HG02943 (cell line): ENCODE measurements at regions not wholly inside any gene's neighbourhood (a gene's known extent, or its start where the extent isn't known, plus 50 kb on each side); places are given as distances from the start of the nearest gene placed in this dataset.
A peak's percentile ranks its signal among the peaks of the same experiment; 100 is the strongest.

Experiments
- ATAC-seq: cut with Tn5 transposase; IDR thresholded peaks from one replicate; pipeline ENCODE4 v1.9.1; 2021; ENCODE audit warnings: mild to moderate bottlenecking, low read depth, moderate library complexity; ENCODE audit not compliant: unreplicated experiment

DNA sequence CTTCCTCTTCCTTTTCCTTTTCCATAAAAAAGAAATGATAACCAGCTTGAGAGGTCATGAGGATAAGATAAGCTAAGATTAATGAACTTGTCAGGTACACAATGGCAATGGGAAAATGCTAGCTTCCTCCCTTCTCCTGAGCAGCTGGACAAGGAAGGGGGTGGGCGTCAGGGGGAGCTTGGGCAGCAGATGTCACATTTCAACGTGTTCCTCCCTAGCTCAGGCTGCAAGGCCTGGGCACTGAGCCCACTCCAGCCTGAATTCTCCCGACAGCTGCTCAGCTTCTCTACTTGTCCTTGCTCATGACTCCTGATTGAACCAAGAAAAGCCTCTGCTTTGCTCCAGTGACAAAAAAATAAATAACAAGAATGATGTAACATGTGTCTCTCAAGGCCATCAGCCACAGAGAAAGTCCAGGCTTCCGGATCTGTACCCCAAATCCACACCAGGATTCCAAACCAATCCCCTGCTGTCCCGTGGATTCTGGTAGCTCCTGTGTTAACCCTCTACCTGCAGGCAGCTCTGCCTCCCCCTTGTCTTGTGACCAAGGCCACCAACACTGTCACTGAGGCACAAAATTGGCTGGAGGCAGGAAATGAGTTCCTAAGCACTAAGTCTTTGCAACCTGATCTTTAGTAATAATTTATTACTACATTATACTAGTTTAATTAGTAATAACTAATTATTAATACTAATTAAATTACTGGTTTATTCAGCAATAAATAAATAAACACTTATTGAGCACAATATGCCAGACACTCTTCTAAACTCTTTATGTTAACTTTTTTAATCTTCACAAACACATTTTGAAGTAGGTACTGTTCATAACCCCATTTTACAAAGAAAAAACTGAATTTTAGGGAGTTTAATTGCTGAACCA is 146.5 kb downstream of the CCDC34 start:
- no peak for ATAC-seq

GRCh38 chr11:27215471-27216269 is 147.3 kb downstream of the CCDC34 start:
- no peak for ATAC-seq

GRCh38 chr11:27214713-27215112 is 148.3 kb downstream of the CCDC34 start:
- ATAC-seq = no peak

- no peak for ATAC-seq
Measured at GRCh38 chr11:27213232-27213660, 149.8 kb downstream of the CCDC34 start.

GRCh38 chr11:27212248-27212780 is 150.7 kb downstream of the CCDC34 start:
- ATAC-seq = peak; percentile 59

DNA sequence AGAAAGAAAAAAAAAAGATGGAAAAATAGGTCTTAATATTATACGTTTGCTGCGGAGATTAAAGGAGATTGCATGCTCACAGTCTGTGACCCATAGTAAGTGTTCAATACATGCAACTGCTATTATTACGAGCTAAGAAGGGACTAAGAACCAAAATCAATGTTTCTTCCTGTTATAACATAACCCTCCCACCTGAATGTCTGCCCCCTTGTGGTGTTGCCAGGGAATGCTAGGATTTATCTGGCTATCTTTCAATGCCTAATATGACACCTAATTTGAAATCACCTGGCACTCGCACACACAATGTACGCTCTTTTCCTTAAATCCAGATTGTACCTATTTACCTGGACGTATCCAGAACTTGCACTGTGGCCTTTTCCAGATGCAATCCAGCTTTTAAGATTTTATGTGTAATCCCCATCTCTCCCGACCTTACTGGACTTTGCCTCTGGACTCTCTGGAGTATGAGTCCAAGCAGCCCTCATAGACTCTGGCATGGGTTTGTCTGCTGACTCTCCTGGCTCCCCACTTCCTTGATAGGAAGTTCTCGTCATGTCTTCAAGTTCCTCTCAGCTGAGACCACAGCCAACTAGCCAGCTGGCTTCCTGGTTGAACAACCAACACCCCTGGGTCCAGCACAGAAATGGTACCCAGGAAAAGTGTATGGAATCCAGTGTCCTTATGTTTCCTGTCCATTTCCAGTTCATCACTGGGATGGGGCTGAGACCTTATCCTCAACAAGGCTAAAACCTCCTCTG is 151.5 kb downstream of the CCDC34 start:
- no peak for ATAC-seq

DNA sequence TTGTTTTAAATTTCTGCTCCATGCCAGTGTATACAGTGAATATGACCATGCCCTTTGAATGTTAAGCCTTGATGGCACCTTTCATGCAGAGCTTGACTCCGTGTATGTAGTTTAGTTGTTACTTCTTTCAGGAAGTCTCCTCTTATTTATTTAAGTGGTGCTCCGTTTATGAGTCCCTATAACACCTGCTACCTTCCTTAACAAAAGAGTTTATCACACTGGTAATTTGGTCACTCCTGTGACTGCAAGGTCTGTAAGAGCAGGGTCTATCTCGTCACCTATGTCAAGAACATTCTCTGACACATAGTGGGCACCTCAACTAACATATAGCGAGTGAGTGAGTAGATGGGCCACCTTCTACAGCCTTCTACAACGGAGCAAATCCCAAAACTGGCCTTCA is 152.5 kb downstream of the CCDC34 start:
- no peak for ATAC-seq

DNA sequence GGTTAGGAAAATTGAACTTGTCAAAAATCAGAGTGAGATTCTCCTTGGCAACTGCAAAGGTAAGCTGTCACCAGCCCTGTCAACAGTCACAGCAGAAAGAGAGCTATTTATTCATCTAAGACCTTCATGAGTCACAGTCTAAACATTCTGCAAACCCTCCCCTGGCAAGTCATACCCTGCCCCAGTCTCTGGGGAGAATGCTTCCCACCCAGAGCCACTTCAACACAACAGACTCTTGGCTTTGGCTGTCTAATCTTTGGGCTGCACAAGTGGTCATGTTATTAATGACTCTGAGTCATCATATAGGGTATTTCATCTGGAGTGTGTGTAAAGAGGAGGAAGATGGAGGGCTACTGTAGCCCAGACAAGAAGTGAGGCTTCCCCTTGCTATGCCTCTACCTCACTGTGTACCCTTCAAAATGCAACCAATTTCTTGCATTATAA is 153.4 kb downstream of the CCDC34 start:
- ATAC-seq = no peak

DNA sequence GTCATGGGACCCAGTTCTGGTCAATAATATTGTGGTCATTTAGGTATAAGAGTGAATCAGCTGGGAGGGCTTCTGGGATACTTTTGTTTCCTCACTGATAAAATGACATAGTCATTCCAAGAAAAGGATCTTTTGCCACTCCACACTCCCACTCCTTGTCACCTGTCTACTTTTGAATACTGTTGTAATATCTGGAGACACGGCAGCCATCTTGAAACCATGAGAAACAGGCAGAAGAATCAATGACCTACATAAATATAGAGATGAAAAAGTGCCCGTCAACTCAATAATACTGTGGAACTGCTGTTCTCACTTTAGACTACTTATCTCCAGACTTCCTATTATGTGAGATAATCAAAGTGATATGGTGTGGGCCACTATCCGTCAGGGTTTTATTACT is 154.2 kb downstream of the CCDC34 start:
- ATAC-seq = no peak

DNA sequence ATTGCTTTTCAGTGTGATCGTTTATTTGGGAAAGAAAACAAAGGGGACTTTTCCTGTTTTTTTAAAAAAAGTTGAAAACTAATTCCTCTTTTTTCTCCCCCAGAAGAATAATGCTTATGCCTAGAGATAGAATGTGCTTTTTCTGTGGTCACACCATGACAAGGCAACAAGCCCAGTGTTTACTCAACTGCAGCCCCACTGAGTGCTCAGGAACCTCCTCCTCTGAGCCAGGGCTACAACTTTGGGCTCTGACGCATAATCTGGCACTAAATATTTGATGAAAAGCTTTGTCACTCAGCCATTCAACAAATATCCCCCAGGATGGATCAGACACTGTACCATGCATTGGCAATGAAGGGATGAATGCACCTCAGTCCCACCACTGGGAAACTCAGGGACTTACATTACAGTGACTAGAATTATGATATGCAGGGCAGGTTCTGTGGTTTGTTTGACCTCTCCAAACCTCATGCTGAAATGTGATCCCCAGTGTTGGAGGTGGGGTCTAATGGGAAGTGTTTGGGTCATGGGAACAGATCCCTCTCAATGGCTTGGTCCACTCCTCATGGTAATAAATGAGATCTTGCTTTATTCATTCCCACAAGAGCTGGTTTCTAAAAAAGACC is 155.9 kb downstream of the CCDC34 start:
- ATAC-seq = no peak

GRCh38 chr11:27205779-27206570 is 157.0 kb downstream of the CCDC34 start:
- no peak for ATAC-seq

DNA sequence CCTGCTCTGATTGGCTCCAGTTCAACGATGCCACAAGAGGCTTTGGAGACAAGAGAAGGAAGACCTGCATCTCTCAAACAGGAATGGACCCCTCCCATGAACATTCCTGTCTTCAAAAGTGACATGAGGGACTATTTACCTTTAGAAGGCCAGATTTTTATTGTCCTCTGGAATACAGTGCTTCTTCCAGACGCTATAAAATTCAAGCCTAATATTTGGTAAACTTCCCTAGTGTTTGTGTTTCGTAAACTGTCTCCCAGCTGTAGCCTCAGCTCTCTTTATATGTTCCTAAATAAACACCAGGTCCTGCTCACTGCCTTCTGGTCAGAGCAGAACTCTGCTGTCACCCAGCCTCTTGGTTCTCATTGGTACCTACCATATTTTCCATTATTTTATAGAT is 157.8 kb downstream of the CCDC34 start:
- no peak for ATAC-seq

- peak; percentile 57 for ATAC-seq
Measured at GRCh38 chr11:27204529-27204928, 158.5 kb downstream of the CCDC34 start.

GRCh38 chr11:27203077-27203647 is 159.9 kb downstream of the CCDC34 start:
- no peak for ATAC-seq

- no peak for ATAC-seq
Measured at GRCh38 chr11:27201454-27202302, 161.1 kb downstream of the BBOX1 start.

- ATAC-seq = no peak
Measured at GRCh38 chr11:27200779-27201453, 160.3 kb downstream of the BBOX1 start.

GRCh38 chr11:27196203-27196897 is 155.7 kb downstream of the BBOX1 start:
- no peak for ATAC-seq
